ENCODE measurements at regions not wholly inside any gene's neighbourhood (a gene's known extent, or its start where the extent isn't known, plus 50 kb on each side); places are given as distances from the start of the nearest gene placed in this dataset.

DNA sequence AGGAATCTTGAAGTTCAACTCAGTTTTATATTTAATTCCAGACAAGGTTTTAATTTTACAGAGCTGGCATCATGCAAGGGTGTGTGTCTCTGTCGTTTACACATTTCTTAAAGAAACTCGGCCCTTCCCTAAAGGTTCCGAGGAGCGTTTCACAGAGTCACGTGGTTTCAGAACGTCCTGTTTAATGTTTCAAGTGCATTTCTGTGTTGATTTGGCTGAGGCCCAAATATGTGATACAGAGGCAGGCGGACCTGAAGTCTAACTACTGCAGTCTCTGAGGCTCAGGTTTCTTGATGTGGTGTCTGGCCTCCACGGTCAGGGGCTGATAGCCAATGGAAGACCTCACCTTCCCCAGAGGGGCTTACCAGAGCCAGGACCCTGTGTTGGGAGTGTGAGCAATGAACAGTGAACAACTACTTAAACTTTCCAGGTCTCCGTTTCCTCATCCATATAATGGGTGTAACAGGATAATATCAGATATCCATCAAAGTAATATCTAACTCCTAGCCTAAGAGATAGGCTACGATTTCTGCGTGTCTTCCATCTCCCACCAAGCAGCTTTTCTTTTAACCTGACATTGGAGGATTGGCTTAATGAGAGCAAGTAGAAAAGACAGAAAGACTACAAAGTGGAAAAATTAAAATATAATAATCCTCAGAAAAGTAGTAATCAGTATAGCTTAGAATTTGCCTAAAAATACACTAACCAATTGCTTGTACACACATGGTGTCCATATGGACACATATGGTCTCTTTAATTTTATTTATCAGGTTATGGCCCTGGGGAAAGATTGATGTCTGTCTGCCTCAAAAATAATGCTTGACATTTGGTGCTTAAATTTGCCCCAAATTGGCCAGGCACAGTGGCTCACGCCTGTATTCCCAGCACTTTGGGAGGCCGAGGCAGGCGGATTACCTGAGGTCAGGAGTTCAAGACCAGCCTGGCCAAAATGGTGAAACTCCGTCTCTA lies 50.0 kb upstream of the TRIM2 start:
- no peak for TF ChIP-seq EZH2 (IDR thresholded peaks at IDR 0.05; ENCODE audit: low read depth)
- TF ChIP-seq, protein P1, sequence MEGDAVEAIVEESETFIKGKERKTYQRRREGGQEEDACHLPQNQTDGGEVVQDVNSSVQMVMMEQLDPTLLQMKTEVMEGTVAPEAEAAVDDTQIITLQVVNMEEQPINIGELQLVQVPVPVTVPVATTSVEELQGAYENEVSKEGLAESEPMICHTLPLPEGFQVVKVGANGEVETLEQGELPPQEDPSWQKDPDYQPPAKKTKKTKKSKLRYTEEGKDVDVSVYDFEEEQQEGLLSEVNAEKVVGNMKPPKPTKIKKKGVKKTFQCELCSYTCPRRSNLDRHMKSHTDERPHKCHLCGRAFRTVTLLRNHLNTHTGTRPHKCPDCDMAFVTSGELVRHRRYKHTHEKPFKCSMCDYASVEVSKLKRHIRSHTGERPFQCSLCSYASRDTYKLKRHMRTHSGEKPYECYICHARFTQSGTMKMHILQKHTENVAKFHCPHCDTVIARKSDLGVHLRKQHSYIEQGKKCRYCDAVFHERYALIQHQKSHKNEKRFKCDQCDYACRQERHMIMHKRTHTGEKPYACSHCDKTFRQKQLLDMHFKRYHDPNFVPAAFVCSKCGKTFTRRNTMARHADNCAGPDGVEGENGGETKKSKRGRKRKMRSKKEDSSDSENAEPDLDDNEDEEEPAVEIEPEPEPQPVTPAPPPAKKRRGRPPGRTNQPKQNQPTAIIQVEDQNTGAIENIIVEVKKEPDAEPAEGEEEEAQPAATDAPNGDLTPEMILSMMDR (conservative IDR thresholded peaks at IDR 0.05) = no peak

All from PC-9 (cell line).